ENCODE measurements at regions not wholly inside any gene's neighbourhood (a gene's known extent, or its start where the extent isn't known, plus 50 kb on each side); places are given as distances from the start of the nearest gene placed in this dataset.
A peak's percentile ranks its signal among the peaks of the same experiment; 100 is the strongest.
"Not testable (repeated sequence)": the region's sequence is repeated elsewhere in the genome, so short reads cannot be mapped to it uniquely, and the experiment has no call there.

DNA sequence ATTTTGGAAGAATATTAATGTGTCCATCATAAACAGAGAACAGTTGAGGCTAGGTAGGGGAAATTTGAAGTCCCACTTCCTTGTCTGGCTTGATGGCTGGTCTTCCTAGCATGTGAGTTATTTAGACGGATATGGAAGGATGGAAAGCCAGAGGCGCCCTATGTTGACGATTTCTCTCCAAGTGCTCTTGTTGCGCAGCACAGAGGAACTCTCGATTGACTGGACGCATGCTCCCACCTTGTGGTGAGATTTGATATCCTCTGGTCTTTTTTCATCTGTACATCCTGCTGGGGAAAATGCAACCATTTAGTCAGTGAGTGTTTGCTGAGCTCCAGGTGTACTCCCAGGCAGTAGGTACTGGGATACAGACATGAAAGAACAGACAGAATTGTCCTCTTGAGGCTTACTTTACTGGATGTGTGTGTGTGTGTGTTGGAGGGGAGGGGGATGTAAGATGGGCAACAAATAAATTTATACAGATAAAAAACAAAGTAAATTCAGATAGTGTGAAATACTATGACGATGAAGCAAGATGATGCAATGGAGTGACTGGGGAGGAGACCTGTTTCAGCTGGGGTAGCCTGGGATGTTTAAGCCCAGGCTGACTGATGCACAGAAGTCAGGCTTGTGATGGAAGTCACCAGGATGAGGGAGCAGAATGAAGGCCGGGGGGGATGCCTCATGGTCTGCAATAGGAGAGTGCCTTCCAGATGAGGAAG lies 137.2 kb downstream of the TRIM43 start:
- DNase-seq, result peak; percentile 27

- DNase-seq, result no peak
These were observed 137.8 kb downstream of the TRIM43 start for GRCh38 chr2:95729597-95729955.

- DNase-seq, result no peak
These were observed 139.0 kb downstream of the TRIM43 start for GRCh38 chr2:95730813-95731212.

GRCh38 chr2:95734976-95735890 lies 143.4 kb downstream of the TRIM43 start:
- no peak for DNase-seq

GRCh38 chr2:95738301-95738700 lies 146.5 kb downstream of the TRIM43 start:
- no peak for DNase-seq

- not testable (repeated sequence) for DNase-seq
These were observed 160.3 kb downstream of the TRIM43 start for GRCh38 chr2:95752126-95752525.

DNA sequence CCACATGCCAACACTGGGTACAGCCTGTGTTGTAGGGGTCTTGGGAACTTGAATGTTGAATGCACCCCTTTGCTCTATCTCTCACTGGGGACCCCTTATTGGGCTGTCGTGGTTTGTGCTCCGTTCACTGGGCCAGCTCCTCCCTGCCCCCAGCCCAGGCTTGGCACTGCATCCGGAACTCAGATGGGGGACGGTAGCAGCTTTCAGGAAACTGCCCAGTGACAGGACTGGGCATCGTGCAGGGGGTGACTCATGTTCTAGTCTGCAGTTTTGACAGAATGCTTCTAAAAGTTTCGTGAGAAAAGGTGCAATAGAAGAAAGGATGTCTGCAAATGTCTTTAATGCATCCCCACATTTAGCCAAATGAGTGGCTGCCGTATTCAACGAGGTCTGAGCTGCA lies 162.0 kb downstream of the TRIM43 start:
- DNase-seq, result not testable (repeated sequence)

- DNase-seq, result not testable (repeated sequence)
These were observed 162.4 kb downstream of the TRIM43 start for GRCh38 chr2:95754213-95754612.

DNA sequence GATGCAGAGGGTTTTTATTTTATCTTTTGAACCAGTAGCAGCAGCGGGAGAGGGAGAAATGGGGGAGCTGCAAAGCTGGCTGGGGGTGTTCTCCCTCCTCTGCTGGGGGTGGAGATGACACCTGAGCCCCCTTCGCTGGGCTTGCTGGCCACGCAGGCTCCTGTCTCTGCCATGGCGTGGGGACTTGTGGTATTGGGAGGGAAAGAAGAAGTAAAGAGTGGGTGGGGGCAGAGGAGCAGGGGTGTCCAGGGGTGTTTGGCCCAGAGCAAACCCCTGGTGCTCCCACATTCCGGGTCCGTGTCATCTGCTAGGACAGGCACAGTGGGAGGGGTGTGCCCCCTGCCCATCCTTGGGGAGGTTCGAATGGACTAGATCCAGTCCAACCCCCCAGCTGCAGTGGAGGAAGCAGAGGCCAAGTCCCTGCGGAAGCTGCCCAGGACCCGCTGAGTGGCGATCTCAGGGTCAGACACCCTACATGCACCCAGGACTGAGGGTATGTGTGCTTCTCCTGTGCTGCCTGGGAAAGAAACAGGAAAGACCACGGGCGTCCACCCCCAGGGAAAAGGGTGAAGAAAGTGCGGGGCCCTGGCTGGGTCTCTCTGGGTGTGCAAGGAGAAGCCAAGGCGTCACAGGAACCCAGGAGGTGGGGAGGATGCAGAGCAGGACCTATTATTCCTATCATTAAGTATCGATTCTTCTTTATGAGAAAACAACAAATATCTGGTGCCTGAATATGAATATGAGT lies 163.2 kb downstream of the TRIM43 start:
- DNase-seq, result not testable (repeated sequence)

- not testable (repeated sequence) for DNase-seq
These were observed 164.3 kb downstream of the TRIM43 start for GRCh38 chr2:95755956-95756669.

DNA sequence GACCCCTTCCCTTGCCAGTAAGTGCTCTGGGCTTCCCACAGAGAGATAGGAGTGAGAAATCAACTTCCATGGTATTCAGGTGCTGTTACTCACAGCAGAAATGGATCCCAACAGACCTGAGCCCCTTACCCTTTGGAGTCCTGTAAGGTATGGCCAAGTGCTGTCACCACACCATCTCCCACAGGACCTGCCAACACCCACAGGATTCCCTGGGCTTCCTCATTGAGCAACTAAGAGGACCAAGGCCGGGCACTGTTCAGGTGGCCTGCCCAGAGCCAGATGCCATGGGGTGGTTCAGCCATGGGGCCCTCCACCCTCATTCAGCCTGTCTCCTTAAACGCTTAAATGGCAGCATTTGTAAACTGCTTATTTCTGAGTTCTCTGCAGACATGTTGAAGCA lies 166.2 kb downstream of the TRIM43 start:
- no peak for DNase-seq

DNA sequence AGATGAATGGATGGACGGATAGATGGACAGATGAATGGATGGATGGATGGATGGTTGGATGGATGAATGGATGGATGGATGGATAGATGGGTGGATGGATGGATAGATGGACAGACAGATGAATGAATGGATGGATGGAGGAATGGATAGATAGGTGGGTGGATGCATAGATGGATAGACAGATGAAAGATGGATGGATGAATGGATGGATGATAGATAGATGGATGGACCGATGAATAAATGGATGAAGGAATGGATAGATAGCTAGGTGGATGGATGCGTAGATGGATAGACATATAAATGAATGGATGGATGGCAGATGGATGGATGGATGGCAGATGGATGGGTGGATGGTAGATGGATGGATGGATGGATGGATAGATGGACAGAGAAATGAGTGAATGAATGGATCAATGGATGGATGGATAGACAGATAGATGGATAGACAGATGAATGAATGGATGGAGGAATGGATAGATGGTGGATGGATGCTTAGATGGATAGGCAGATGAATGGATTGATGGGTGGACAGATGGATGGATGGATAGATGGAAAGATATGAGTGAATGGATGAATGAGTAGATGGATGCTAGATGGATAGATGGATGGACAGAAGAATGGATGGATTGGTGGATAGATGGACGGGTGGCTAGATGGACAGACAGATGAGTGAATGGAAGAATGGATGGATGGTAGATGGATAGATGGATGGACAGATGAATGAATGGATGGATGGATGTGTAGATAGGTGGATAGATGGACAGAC lies 167.9 kb downstream of the TRIM43 start:
- DNase-seq, result no peak

DNA sequence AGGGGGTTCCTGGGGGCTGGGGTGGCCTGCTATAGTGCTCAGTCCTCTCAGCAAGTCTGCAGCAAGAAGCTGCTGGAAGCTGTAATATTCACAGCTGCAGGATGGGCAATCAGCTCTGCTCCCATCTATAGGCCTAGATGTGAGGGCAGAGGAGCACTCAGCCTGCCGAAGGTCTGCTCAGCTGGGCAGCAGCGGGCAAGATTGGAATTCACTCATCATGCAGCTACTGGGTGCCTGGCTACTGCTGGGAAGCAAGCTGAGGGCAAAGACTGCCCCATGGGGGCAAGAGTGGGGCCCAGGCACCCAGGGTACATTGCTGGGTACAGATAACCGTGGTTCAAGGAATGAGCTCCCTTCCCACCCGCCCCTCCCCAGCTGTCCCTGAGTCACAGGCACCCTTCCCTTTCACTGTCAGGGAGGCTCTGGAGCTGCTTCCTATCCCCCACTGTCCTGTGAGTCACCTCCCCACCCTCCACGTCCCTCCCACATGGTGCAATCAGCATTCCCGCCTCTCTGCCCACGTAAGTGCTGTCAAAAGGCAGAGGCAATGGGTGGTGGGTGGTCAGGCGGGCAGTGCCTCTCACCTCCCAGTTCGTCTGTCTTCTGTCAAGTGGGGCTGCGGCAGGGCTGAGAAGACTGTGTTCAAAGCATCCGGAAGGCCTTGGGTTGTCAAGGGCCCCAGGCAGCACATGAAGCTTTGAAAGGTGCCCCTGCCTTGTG lies 169.2 kb downstream of the TRIM43 start:
- no peak for DNase-seq

GRCh38 chr2:95761556-95761955 lies 169.8 kb downstream of the TRIM43 start:
- DNase-seq, result no peak

DNA sequence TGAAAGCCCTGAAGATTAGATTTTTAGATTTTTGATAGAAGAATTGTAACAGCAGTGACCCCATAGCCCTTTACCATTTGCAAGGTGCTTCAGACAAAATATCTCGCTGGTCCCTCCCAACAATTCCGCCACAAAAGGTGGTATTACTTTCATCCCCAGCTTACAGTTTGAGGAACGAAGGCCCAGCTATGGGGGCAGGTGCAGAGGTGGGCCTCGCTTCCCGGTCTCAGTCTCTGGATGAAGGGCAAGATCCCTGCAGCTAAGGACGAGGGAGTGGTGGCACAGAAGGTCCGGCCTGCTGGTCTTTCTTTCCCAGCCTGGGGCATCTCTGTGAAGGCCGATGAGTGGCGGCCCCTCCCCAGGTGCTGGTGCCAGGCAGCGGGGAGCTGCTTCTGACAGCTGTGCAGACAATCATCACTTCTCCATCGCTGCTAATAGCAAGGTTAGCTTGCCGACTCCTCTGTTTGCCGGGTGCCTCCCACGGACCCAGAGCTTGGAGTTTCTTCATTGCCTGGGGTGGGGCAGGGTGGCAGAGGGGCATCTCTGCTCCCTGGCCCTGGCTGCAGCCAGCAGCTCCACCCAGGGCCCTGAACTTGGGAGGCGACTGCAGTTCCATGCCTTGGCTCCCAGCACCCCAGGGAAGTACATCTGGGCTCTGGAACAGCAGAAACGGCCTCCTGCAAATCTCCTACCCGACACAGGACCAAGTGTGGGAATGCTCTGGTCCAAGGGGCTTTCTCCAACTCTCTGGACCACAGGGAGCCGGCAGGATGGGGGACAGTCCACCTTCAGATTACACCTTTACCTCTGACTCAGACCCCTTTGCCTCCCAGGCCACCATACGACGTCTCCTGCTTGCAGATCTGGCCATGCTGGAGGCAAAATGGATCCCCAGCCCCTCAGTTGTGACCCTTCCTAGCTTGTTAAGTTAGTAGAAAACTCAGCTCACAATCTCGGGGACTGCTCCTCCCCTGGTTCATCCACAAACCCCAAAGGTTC lies 170.5 kb downstream of the TRIM43 start:
- DNase-seq, result not testable (repeated sequence)

DNA sequence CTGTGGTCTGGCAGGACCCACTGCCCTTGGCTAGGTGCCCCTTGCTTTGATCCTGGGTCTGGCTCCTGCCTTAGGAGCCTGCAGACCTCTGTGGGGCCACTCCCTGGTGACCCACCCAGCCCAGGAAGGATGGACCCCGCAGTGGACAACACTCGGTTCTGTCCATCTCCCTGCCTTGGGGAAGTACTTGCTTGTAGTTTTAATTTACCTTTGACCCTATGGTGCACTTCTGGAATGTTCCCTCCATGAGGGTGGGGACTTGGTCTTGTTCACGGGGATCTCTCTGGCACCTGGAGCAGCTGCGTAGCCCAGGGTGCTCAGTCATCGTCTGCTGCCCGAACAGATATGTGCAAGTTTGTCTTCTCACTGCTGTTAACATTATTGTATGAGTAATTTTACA lies 171.3 kb downstream of the TRIM43 start:
- DNase-seq, result not testable (repeated sequence)

DNA sequence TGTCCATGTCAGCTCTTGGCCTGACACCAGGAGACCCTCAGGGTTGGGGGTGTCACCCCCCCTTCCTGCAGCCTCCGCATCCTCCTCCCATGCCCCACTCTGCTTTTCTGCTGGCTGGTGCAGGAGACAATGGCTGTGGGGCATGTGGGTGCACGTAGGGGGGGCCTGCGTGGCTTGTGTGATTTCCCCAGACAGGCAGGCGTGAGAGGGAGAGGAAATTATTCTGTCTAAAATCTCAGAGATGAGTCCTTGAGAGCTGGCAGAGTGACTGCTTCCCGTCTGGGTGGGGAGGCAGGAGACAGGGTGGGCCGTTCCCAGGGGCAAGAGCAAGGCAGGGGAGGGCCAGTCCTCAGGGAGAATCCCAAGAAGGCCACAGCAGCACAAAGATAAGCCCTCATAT lies 173.2 kb downstream of the TRIM43 start:
- not testable (repeated sequence) for DNase-seq

GRCh38 chr2:95765925-95766910 lies 174.4 kb downstream of the TRIM43 start:
- DNase-seq, result not testable (repeated sequence)

DNA sequence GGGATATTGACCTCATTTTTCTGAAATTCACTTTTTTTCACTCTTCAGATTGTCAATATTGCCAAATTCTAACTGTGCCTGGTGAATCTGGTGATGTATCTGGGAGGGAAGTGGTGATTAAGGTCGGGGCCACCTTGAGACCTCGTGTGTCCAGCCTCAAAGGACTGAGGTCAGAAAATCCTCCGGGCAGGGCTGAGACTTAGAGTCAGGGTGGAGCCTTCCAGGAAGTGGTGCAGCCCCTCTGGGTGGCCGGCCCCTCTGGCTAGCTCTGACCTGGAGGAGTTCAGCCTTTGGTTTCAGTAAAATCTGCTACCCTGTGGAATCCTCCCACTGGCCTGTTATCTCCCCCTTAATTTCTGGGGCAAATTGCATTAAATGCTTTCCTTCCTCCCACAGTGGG lies 175.7 kb downstream of the TRIM43 start:
- not testable (repeated sequence) for DNase-seq
